Stimulated activated naive CD4-positive, alpha-beta T cell treated with Interleukin-2 at 50 U/mL for 16 hours (primary cell): ENCODE measurements at regions not wholly inside any gene's neighbourhood (a gene's known extent, or its start where the extent isn't known, plus 50 kb on each side); places are given as distances from the start of the nearest gene placed in this dataset.

Source experiments
- DNase-seq: peaks from one replicate; lab custom pipeline; 2025; lab: John Stamatoyannopoulos, UW

DNA sequence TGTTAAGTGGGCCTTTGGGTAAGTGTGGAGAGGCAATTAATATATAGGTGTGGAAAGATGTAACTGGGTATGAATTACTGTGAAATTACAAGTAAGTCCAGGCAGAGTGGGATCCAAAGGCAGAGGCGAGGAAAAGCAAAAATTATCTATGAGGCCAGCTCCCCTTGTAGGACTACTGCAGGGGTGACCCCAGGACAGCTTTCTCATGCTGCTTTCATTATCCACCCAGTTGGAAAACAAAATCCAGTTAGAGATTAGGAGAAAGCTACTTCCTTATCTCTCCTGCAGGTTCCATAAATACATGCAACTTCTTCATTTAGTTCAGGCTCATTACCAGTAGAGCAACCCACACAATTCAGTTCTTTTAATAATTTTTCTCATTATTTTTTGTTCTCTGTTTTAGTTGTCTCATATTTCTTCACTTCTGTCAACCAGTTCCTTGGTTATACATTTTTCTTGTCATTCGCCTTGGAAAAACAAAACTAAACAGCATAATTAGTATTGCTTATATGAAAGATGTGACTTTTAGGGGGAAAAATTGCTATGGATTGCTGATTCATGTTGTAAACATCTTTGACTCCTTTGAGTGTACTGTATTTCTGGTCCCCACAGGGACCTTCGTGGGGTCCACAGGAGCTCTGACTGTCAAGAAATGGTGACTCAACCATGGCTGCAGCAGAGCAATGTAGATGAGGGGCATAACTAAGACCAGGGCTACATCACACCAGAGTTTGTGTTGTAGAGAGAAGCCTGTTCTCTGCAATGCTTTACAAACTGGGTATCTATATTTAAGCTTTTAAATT is 110.4 kb upstream of the PARD3B start:
- DNase-seq = no peak

DNA sequence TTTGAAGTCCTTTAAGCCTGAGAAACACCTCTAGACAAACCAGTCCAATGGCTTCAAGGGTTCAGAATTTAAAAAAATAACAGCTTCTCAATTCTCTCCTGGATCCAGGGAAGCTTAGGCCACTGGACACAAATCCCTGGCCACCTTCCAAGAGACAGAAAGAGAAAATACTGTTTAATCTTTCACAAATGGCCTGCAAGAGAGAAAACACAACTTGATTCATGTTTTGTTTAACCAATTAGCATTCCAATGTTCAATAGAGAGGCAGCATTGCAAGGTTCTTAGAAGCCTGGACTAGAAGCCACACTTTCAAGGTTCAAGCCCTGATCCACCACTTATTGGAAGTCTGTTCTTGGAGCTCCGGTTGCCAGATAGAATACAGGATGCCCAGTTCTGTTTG is 109.0 kb upstream of the PARD3B start:
- DNase-seq = no peak

DNA sequence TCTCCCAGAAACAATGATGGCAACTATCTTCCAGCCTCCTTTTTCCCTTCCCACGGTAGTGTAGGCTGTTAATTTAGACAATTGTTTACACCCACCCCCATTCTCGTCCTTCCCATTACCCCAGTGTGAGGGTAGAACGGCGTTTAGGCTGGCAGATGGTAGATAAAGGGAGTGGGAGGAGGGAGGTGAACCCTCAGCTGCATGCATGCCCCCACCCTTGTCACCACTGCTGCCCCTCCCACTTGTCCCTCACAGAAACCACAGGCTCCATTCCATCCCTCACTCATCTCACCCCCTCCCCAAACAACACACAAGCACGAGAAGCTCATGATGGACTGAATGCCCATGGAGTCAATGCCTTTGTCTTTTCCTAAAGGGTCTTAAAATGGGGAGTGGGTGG is 107.9 kb upstream of the PARD3B start:
- no peak for DNase-seq

DNA sequence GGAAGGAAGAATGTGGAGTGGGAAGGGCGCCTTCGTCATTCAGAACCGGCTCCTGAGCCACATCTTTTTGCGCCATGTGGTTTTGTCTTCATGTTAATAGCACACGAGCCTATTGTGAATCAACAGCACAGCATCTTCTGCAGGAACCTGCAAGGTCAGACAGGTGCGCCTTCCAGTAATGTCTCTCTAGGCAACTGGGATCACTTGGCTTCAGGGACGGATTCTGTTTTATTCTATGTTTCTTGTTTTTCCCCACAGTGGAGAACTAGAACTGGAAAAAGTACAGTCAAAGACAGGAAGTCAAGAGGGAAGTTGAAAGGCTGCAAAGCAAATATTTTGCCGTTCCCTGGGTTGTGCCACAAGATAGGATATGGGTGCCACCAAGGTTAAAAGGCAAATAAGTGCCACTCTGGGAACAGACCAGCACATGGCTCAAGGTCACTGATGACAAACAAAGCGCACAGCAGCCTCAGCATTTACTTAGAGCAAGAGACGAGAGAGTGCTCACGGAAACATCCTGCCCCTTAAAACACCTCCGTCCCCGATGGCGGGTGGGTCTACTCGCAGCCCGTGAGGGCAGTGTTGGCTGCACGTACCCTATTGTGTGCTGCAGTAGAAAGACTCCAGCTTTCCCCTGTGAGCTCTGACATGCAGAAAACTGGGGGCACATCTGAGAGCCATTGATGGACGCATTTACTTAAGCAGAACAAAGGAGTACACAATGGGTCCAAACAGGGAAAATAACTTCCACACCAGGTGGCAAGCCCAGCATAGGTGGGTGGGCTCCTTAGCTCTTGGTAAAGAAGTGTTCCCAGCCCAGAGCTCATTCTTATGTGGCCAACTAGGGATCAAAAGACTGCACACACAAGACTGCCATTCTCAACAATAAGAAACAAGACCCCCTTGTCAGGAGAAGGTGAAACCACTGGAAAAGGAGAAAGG is 107.2 kb upstream of the PARD3B start:
- DNase-seq = no peak

DNA sequence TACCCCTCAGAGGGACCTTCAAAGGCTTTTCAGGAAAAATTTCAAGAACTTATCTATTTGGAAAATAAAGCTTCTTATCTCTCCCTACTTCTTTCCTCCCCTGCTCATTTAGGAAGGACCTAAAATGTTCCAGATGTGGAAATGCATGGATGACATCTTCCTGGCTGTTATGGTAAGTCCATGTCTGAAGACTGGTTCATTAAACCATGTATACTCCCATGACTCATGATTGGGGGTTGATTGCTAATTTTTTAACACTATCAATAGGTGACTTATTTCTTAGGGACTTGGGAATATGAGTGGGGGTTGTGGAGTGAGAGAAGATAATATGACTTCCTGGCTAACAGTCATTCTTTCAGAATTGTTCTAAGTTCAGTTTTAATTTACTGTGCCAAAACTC is 104.0 kb upstream of the PARD3B start:
- no peak for DNase-seq

DNA sequence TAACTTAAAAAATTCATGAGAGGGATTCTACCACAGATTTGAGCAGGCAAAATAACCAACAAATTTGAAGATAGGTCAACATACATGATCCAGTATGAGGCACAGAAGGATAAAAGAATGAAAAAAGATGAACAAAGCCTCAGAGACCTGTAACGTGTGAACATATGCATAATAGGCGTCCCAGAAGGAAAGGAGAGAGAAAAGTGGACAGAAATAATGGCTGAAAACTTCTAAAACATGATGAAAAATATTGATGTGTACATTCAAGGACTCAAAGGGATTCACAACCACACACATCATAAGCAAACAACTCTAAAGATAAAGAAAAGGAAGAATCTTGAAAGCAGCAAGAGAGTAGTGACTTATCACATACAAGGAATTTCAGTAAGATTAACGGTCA is 100.1 kb upstream of the PARD3B start:
- DNase-seq = no peak

DNA sequence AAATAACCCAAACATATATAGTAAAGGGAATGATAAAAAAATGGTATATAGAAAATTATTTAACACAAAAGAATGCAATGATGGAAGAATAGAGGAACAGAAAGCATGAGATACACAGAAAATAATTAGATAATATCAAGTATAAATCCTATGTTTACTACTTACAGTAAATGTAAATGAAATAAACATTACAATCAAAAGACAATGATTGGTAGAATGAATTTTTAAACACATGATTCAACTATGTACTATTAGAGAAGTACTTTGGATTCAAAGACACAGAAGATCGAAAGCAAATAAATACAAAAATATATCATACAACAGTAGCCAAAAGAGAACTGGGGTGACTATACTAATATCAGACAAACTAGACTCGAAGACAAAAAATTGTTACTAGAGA is 97.6 kb upstream of the PARD3B start:
- no peak for DNase-seq

DNA sequence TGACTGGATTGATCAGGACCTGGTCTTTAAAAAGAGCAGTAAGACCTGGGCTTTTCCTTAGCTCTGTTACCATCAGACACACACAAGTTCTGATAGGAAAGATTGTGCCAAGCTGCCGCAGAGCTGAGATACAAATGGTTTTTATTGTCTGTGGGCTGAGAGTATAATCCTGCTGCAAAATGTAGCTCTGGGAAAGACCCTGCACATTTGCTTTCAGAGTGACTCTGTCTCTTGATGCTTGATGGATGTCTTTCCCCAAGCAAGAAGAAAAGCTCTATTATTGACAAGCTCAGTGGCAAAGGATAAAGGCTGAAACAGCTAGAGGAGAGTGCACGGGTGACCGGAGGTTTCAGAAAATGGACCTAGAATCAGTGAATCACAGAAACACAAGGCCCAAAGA is 95.3 kb upstream of the PARD3B start:
- no peak for DNase-seq

DNA sequence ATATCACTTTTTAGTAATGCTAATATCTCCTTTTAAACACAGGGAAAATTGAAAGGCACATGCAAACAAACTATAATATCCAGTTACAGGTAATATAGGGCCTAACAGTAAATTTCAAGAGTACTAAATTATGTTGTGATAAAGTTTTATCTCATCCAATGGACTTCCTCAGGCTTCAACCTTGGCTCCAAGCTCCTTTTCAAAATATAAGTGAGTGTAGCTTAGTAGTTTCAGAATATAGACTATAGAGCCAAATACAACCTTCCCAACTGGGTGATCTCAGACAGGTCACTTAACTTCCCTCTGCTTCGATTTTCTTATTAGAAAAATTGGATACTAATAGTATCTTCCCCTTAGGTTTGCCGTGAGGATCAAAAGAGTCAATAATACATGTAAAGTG is 93.5 kb upstream of the PARD3B start:
- no peak for DNase-seq

DNA sequence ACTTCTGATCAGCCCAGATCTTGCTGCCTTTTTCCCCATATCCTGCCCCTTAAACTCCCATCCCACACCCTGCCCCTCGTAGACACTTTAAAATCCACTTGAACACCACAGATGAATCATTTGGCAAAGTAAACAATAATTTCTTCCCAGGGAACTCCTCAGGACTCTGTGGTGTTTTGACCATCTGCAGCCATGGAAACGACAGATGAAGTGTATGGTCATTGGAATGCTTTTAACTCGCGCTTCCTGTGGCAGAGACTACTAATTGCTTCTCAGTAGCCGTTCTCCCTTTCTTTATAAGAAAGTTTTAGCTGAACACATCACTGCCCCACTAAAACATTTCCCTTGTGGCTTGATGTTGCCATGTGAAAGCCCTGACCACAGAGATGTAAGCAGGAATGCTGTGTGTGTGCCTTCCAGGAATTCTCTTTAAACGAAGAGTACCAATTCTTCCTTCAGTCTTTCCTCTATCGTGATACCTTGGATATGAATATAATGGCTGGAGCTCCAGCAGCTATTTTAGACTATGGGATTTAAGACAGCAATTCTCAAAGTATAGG is 92.7 kb upstream of the PARD3B start:
- no peak for DNase-seq

DNA sequence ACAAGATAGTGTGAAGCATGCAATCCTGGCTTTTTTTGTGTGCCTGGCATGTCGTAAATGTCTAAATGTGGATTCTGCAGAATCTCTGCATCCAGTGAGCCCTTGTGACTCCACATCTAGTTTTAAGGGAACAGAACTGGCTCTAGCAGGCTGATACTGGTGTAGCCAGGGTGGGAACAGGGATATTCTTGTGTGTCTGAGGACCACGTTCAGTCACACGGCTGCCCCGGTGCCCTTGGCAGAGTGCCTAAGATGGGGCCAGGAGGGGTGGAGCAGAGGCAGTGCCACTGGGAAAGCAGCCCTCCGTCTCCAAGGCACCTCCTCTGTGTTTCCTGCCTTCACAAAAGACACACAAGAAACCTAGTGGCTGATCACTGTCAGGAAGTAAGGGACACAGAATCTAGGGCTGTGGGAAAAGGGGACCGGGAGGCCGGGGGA is 91.5 kb upstream of the PARD3B start:
- no peak for DNase-seq

DNA sequence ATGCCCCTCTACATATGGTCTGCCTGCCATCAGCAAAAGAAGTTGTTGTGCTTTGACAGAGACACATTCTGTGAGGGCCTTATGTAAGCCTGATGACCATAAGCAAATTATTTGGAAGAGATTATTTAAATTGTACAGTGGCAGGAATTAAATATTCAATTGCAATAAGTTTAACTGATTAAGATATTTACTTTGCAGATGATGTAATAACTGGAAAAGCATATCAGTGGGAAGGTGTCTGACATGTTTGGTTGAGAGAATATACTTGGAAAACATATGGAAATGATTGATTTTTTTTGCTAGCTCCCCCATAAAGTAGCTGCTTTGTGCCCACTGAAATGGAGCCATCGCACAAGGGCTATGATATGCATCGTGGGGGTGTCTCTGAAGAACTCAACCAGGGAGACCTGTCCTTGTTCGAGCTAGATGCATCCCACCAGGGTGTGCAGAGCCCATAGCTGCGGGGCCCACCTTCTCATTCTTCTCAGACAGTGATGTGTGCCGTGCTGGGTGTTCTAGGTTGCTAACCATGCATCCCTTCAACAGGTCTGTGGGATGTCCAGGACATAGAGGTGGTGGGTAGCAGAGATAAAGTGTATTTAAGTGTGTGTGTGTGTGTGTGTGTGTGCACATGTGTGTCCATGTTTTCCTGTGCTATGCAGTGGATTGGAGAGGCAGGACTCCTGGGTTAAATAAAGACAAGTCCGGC is 90.4 kb upstream of the PARD3B start:
- DNase-seq = no peak

DNA sequence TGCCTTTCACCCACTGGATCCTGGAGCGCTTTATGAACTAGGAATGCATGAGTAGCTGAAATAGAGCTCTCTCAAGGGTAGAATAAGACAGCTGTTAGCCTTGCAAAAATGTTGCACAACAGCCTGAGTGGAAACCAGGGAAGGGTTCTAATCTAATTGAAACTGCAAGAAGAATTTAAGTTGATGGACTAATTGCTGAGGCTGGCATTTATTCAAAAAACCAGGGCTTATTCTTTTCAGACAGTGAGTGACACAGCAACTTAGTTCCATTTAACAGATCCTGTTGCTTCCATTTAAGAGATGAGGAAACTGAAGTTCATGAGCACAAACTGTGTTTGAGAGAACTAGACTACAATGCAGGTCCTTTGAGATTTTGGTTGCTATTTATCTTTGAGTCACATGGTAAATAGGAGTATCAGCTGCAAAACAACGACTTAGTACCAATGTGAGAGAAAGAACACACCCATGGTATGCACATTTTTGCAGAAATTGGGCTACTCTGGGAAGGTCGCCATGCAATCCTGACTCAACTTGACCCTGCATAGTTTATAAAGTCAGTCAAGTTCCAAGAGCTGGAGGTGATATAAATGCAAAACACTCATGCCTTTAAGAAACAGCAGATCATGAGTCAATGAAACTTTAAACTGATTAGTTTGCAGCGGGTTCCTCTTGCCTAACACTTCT is 76.4 kb upstream of the PARD3B start:
- DNase-seq = no peak

DNA sequence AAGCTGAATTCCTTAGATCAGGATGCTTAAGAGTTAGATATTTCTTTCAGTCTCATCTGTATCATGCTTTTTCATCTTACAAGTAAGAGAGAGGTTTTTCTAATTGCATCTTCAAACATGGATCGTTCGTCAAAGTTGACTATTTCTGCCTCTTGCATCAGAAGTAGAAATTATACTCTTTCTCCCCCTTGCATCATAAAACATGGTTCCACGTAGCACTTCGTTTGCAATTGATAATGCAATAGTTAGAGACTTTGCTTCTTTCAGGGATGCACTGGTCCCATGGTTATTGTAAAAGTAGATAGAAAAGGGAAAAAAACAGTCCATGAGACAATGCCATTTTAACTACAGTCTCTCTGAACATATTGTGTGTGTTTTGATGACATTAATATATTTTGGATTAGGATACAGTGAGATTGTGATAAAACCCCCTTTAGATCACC is 75.1 kb upstream of the PARD3B start:
- DNase-seq = no peak

DNA sequence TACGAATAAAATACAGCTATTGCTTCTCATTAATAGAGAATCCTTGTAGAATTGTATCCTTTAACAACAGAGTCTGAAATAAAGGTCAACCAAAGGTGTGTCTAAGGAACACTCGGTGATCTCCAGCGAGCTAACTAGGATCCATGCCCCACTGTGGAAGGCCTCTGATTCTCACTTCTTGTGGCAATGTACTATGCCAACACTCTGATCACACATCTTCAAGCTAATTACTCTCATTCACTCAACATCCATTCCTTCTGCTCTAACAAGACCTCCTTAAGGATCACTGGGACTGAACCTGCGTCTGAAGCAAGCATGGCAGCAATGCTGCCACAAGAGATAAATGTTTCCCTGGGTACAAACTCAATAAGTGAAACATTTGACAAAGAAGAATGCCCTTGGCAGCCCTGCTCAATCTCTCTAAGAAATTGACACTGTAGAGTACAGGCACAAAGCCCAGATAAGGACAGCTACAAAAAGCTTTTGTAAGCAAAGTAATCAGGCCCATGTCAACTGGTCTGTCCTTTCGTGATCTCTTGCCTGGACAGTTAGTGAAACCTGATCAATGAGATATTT is 74.6 kb upstream of the PARD3B start:
- DNase-seq = no peak

DNA sequence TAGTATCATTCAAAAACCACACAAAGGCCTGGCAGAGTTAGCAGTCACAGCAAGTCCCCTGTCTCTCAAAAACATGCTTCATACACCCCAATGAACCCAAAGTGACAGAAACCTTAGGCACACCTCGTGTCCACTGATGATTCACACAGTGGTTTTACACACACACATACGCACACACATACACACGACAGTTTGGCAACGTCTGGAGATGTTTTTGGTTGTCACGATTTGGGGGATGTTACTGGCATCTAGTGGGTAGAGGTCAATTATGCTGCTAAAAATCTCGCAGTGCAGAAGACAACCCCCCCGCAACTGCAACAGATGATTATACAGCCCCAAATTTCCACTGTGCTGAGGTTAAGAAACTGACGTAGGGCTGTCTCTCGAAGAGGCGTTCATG is 72.9 kb upstream of the PARD3B start:
- DNase-seq = no peak

DNA sequence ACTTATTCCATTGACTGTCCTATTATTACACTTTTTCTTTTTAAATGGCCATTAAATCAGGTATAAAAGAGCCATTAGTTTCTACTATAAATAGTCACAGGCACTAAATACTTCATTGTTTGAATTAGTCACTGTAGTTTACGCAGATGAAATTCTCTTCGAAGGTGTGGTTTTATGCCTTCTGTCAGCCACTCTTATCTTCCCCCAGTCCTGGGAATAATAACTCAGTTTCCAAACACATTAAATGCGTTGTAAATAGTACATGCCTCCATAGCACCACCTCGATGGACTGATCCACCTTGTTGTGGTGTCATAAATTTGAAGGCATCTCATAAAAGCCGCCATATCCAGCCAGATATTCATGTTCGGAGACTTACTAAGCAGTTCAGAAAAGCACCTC is 72.1 kb upstream of the PARD3B start:
- no peak for DNase-seq

DNA sequence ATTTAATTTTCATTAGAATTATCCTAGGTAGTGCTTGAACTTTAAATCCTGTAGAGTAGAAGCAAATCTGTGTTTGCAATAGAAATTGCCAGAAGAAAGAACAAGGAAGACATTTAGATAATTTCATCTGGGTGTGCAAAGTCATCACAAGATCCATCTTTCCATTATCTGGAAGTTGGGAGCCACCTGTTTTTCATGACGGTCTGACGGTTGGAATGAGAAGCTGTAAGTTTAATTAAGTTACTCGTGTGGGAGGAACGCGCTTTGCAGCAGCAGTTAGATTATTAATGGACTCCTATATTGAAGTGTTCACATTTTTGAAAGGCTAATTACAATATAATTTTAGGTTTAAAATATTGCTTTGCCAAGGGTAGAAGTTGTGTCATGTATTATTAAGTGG is 69.9 kb upstream of the PARD3B start:
- DNase-seq = no peak

DNA sequence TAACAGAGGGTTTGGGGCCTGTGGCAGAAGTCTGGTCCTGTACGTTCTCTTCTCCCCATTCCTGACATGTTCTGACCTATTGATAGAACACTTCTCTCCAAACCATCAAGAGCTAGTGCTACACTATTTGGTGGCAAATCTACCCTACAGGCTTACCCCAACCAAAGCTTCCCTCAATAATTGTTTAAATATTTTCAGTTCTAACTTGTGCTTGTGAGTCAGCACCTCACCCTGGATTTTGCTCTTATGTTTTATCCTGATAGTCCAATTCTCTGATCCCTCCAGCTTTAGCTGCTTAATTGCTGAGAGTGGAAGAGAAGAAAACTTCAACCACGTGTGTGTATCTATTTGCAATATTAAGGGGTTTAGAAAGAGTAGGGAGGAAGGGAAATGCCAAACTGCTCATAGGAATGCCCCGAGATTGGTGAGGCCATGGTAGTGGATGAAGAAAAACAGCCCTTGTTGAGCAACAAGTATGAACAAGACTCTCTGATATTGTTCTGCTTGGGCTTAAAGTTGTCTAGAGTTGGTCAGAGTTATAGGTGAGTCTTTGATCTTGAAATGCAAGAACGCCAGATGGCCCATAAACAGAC is 67.8 kb upstream of the PARD3B start:
- DNase-seq = no peak

DNA sequence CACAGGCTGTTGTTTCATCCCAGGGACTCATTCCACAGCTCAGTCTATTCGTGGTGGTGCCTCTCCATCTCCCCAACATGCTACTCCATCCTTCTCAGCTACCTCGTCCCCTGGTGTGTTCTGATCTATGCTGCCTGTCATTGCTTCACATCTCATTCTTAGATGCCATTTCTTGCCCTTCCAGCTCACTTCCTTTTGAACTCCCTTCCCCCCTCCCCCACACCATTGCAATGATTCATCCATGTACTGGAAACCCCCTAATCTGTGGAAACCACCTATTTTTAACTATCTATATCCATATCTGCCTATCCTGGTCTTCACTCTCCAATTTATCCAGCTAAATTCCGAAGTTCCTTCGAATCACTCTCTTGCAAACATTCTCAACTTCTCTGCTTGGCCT is 65.7 kb upstream of the PARD3B start:
- no peak for DNase-seq

DNA sequence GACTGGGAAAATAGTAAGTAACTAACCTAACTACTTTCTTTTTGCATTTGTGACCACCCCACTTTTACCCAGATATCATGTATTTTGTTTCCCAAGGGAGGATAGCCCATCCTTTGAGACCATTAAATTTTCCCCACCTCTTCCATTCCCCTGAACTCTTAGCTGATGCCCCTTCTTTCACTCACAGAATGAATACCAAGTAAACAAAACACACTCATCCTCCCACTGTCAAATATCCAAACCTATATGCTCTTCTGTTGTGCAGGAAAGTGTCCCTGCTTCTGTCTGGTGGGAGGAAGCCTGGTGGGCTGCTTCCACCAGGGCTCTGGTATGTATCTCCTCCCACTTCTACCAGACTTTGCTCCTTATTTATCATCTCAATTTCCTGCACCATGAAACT is 64.6 kb upstream of the PARD3B start:
- DNase-seq = no peak
